GM19468 (cell line): ENCODE measurements at regions not wholly inside any gene's neighbourhood (a gene's known extent, or its start where the extent isn't known, plus 50 kb on each side); places are given as distances from the start of the nearest gene placed in this dataset.
"Not testable (repeated sequence)": the region's sequence is repeated elsewhere in the genome, so short reads cannot be mapped to it uniquely, and the experiment has no call there.

Experiments
- ATAC-seq: cut with Tn5 transposase; IDR thresholded peaks from one replicate; pipeline ENCODE4 v1.9.1; 2021; ENCODE audit warnings: mild to moderate bottlenecking, moderate library complexity, moderate number of reproducible peaks; ENCODE audit not compliant: unreplicated experiment; ENCODE audit errors: extremely low read depth

DNA sequence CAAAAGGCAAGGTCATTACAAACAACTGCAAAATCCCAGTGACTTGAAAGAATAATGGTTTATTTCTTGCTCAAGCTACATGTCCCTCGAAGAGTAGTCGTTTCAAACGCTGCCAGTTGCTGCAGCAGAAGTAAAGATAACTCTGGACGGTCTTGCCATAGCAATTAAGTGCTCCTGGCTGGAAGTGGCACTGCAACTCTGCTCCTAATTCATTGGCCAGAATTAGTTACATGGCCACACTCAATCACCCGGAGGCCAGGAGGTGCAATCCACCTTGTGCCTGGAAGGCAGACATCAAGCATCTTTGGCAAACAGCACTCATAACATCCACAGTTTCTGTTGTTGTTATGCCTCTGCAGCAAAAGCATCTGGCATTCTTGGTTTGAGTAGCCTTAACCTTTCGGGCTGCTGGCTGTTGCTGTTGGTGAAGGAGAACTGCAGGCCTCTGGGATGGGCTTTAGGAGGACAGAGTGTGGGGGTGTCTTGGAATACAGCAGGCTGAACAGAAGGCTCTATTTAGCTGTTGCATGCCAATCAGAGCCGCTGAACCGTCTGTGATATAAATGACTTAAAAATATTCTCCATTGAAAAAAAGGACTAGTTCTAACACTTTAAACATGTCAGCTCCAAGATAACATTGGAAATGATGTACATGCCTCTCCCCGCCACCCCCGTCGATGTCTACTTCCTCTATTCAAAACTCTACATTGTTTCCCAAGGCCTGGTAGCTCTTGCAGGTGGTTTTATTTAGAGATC is 123.5 kb upstream of the DYRK2 start:
- ATAC-seq, result no peak

DNA sequence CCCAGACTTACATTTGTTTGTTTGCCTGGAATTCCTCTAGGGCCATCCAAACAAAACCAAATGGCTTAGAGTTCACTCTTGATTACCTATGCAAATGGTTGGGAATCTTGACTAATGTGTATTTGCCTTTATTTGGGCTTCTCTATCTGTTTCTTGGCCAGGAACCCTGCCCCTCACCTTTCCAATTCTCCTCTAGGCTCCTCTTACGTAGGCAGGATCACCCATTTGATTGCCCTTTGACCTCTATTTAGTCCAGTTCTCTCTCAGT is 123.0 kb upstream of the DYRK2 start:
- no peak for ATAC-seq

DNA sequence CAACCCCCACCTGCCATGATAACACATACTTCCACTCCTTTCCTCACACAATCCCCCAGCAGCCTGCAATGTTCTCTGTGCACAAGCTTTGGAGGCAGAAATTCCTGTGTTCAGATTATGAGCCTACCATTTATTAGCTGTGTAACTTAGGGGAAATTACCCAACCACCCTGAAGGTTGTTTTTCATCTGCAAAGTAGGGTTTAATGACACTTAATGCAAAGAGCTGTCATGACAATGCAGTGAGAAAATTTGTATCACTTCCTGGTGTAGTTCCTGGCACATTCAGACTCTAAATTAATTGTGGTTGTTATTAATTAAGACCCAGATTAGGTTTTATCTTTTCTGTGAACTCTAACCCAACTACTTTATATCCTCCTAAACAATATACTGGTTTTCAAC is 122.4 kb upstream of the DYRK2 start:
- no peak for ATAC-seq

DNA sequence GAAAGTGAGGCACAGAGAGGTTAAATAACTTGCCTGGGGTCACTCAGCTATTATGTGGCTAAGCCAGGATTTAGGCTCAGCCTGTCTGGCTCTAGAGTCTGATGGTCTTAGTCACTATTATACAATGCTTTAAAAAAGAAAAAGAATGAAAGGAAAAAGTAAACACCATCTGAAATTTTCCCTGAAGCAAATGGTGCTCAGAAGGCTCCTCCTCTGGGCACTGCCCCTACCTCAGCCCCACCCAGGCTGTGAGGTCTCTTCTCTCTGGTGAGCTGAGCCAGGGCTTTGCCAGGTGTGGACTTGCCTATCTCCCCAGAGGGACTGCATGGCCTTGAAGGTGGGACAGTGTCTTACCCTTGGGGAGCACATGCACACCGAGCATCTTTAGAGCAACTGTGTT is 117.5 kb upstream of the DYRK2 start:
- no peak for ATAC-seq

- no peak for ATAC-seq
Observed at GRCh38 chr12:67531501-67531900, 117.0 kb upstream of the DYRK2 start.

- ATAC-seq, result no peak
Observed at GRCh38 chr12:67533159-67533558, 115.4 kb upstream of the DYRK2 start.

DNA sequence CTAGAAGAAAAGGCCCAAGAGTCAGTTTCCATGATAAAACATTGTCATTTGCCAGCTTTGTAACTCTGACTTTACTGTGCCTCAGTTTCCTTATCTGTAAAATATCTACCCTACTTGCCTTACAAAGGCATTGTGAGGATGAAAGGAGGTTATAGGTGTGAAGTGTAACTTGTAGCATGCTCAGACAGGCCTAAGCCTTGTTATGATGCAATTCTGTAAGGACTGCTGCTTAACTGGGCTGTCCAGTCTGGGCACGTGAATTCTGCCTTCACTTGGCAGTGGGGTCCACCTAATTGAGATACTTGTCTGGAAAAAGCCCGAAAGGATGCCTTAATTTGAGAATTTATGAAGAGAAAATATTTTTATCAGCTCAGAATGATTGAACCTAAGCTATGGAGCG is 114.5 kb upstream of the DYRK2 start:
- no peak for ATAC-seq

GRCh38 chr12:67534681-67535080 is 113.9 kb upstream of the DYRK2 start:
- ATAC-seq, result no peak

DNA sequence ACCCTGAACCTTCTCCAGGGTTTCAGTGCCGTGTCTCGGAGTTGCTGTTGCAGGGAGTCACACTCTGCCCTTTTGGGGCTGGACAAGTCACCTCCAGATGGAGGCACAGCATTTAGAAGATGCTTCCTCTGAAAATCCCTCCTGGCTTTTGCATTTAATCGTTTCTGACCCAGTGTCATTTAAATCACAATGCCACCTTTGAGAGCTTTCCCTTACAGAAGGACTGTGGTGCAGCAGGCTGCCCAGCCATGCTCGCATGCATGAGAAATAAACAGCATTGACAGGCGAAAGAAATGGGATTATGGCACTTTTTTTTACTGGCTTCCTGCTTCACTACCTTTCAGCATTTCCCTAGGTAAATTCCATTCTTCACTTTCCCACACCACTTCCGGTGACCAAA is 113.4 kb upstream of the DYRK2 start:
- ATAC-seq, result no peak

DNA sequence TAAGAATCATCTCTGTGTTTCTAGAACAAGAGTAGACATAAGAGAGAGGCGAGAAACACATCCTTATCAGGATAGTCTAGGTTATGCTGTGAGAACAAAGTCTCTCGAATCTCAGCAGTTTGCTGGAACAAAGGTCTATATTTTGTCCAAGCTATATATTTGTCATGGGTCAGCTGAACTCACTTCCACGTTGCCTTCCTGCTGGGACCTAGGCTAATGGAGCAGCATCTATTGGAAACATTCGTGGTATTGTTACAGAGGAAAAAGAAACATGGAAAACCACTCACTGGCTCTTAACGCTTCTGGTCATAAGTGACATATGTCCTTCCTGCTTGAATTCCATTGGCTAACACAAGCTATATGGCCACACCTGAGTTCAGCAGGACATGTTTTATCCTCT is 112.6 kb upstream of the DYRK2 start:
- no peak for ATAC-seq

GRCh38 chr12:67539329-67539728 is 109.2 kb upstream of the DYRK2 start:
- no peak for ATAC-seq

DNA sequence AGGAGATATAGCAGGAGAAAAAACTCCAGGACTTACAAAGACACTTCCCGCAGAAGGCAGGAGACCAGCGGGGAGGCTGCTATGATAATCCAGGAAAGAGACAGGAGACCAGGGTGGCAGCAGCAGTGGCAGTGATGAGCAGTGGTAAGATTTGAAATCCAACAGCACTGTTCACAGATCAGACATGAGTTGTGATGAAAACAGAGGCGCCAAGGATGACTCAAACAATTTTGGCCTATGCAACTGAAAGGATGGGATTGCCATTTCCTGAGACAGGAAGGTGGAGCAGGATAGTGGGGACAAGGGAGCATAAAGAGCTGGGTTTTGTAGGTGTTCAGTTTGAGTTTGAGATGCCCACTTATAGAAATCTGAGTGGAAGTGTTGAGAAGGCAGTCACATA is 108.6 kb upstream of the DYRK2 start:
- no peak for ATAC-seq

DNA sequence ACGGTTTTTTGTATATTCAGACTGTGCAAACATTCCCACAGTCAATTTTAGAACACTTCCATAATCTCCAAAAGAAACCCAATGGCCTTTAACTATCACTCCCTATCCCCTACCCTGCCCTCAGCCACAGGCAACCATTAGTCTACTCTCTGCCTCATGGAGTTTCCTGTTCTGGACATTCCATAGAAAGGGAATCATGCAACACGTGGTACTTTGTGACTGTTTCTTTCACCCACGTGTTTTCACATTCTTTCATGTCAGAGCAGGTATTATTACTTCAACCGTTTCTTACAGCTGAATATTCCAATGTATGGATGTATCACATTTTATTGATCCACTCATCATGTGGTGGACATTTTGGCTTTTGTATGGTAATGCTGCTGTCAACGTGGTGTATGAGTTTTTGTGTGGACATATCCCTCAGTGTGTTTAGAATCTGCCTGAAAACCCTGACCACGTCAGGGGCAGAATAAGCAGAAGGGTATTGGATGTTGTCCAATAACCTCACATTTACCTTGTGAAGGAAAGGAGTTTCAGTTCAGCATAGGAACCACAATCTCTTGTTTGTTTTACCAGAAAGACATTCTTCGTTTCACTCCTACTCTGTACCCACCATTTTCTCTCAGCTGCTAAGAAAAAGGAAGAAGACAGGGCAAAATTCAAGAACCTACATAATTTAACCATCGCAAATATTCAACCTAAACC is 107.5 kb upstream of the DYRK2 start:
- ATAC-seq, result peak; percentile 62

DNA sequence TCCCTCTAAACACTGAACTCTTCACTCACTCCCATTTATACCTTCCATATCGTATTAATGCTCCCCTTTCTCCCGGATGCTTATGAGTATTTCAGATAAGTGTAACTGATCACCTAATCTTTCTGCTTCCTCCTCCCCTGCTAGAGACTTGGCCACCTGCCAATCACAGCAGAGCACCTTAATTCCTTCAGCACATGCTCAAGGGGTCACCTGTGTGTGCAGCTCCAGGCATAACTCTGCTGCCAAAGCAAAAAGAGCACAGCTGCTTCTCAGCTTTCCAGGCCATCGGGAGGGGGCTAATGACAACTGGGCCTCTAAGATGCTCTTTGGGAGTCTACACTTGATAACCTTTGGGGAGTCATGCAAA is 106.9 kb upstream of the DYRK2 start:
- ATAC-seq, result no peak

DNA sequence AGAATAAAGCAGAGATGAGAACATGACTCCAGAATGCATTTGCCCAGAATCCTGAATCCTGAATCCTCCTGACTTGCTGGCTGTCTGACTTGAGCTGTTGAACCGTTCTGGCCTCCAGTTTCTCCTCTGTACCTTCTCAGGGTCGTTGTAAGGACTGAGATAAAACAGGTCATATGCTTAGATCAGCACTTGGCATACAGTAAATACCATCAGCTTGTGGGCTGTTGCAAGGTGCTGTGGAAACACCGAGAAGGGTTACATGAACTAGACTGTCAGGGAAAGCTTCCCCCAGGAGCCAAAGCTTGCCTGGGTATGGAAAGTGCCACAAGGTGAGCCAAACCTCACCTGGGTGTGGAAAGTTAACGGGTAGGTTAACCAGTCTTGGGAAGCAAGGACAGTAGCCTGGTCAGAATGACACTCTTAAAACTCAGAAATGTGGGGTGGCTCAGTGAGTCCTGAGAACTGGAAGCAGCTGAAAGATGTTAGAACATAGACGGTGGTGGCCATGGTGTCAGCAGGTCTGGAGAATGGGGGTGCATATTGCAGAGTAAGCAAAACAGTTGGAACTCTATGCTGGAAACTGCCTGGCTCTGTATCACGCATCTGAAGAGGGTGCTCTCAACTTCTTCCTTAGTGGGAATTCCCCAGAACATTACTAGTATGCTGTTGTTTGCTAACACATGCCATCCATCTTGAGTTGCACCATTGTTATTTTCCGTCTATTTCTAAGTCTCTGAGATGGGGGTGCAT is 105.3 kb upstream of the DYRK2 start:
- ATAC-seq, result no peak

GRCh38 chr12:67545298-67545697 is 103.2 kb upstream of the DYRK2 start:
- no peak for ATAC-seq

GRCh38 chr12:67546746-67547145 is 101.8 kb upstream of the DYRK2 start:
- no peak for ATAC-seq

DNA sequence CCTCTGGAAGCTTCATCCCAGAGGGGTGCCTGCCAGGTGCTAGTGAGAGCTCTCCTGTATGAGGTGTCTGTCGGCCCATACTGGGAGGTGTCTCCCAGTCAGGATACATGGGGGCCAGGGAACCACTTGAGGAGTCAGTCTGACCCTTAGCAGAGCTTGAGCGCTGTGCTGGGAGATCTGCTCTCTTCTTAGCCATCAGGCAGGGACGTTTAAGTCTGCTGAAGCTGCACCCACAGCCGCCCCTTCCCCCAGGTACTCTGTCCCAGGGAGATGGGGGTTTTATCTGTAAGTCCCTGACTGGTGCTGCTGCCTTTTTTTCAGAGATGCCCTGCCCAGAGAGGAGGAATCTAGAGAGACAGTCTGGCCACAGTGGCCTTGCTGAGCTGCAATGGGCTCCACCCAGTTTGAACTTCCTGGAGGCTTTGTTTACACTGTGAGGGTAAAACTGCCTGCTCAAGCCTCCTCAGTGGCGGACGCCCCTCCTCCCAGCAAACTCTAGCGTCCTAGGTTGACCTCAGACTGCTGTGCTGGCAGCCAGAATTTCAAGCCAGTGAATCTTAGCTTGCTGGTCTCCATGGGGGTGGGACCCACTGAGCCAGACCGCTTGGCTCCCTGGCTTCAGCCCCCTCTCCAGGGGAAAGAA is 93.3 kb upstream of the DYRK2 start:
- not testable (repeated sequence) for ATAC-seq

GRCh38 chr12:67558775-67559174 is 89.8 kb upstream of the DYRK2 start:
- no peak for ATAC-seq

DNA sequence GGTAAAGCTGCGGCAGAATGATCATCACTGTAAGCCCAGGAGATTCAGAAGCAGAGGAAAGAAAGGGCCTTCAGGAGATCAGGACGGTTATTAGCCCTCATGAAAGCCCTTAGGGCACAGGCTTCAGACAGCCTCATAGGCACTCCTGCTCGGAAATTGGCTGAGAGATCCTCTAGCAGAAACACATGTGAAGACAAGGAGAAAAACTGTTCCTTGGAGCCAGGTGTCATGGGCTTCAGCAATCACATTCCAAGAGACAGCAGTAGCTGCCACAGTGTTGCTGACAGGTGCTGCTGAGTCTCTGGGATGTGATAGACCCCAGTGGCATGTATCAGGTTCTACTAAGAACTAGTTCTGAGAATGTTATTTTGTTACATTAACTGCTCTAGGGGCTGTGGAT is 88.8 kb upstream of the DYRK2 start:
- no peak for ATAC-seq
